ENCODE measurements at regions not wholly inside any gene's neighbourhood (a gene's known extent, or its start where the extent isn't known, plus 50 kb on each side); places are given as distances from the start of the nearest gene placed in this dataset.

DNA sequence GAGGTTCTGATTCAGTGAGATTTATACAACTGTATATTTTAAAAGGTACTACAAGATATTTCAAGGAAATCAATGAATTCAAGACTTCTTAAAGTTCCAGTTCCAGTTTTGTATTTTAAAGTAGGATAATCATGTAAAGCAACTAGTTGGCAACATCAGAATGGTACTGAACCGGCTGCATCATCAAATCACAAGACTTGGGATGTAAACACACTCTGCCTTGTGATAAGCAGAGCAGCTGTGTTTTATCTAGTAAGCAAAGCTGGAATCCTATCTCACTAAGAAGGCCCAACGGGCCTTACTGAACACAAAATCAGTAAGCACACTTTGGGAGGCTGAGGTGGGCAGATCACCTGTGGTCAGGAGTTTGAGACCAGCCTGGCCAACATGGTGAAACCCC, 327.2 kb upstream of the NREP start:
- no peak for TF ChIP-seq POLR2AphosphoS5 (IDR thresholded peaks at IDR 0.05; ENCODE audit: low read depth, low read length)
- TF ChIP-seq, protein P1, sequence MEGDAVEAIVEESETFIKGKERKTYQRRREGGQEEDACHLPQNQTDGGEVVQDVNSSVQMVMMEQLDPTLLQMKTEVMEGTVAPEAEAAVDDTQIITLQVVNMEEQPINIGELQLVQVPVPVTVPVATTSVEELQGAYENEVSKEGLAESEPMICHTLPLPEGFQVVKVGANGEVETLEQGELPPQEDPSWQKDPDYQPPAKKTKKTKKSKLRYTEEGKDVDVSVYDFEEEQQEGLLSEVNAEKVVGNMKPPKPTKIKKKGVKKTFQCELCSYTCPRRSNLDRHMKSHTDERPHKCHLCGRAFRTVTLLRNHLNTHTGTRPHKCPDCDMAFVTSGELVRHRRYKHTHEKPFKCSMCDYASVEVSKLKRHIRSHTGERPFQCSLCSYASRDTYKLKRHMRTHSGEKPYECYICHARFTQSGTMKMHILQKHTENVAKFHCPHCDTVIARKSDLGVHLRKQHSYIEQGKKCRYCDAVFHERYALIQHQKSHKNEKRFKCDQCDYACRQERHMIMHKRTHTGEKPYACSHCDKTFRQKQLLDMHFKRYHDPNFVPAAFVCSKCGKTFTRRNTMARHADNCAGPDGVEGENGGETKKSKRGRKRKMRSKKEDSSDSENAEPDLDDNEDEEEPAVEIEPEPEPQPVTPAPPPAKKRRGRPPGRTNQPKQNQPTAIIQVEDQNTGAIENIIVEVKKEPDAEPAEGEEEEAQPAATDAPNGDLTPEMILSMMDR (IDR thresholded peaks at IDR 0.05) = no peak
- no peak for TF ChIP-seq TCF7L2 (IDR thresholded peaks at IDR 0.05; ENCODE audit: low read depth, low read length)

All from Panc1 (cell line).